DOHH2 (cell line): ENCODE measurements at regions not wholly inside any gene's neighbourhood (a gene's known extent, or its start where the extent isn't known, plus 50 kb on each side); places are given as distances from the start of the nearest gene placed in this dataset.

Experiments
- EZH2phosphoT487 ChIP-seq: fragments of 200-600 bp; sonication (generic); IDR thresholded peaks from 2 replicates; pipeline ENCODE4 v1.6.1; 2017; ENCODE audit warnings: borderline replicate concordance, mild to moderate bottlenecking, antibody characterized with exemption, low read length, moderate library complexity, mixed read lengths
- TF ChIP-seq, protein P1 (sequence below): fragments of 200-600 bp; sonication (generic); IDR thresholded peaks from one replicate; pipeline ENCODE4 v1.5.1; 2014; ENCODE audit warnings: antibody characterized with exemption, mild to moderate bottlenecking, low read depth, low read length; ENCODE audit not compliant: poor library complexity, severe bottlenecking

DNA sequence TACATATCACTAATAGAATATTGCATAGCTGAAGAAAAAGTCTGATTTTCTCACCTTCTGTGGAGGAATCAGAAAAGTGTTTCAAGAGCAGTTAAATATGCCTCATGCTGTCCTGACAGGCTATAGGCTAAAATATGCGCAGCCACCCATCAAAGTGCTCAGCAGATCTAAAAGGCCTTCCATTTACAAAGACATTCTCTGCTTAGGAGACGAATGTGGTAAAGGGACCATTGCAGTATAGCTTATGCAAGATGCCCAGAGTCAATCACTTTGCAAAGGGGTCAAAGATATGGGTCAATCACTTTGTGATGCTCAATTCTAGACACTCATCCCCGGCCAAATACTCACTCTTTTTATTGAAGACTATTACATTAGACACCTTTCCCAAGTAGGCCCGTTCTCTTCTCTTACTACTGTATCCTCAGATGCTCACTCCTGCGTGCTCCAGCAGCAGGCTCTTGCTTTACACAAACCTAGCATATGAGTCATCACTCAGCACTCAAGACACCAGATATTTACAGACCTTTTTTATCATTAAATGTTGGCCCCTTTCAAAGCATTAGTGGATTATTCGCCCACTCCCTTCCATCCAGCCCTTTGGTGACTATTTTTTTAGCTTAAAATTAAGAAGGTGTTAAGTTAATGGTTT, 568.2 kb upstream of the CDH18 start:
- TF ChIP-seq, protein P1, sequence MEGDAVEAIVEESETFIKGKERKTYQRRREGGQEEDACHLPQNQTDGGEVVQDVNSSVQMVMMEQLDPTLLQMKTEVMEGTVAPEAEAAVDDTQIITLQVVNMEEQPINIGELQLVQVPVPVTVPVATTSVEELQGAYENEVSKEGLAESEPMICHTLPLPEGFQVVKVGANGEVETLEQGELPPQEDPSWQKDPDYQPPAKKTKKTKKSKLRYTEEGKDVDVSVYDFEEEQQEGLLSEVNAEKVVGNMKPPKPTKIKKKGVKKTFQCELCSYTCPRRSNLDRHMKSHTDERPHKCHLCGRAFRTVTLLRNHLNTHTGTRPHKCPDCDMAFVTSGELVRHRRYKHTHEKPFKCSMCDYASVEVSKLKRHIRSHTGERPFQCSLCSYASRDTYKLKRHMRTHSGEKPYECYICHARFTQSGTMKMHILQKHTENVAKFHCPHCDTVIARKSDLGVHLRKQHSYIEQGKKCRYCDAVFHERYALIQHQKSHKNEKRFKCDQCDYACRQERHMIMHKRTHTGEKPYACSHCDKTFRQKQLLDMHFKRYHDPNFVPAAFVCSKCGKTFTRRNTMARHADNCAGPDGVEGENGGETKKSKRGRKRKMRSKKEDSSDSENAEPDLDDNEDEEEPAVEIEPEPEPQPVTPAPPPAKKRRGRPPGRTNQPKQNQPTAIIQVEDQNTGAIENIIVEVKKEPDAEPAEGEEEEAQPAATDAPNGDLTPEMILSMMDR, result no peak
- TF ChIP-seq EZH2phosphoT487, result no peak
